RWPE1 (cell line): ENCODE measurements at regions not wholly inside any gene's neighbourhood (a gene's known extent, or its start where the extent isn't known, plus 50 kb on each side); places are given as distances from the start of the nearest gene placed in this dataset.
A peak's percentile ranks its signal among the peaks of the same experiment; 100 is the strongest.

ENCODE experiments used
- CTCF ChIA-PET: fragments of 350-600 bp; sonication (Branson Sonifier 250); formaldehyde crosslinking; extraction: SDS; loops from one replicate; lab custom pipeline; 2021; lab: Yijun Ruan, JAX
- POLR2A ChIA-PET: fragments of 400-600 bp; formaldehyde crosslinking; extraction: SDS; loops from one replicate; lab custom pipeline; 2020; ENCODE audit warnings: antibody characterized with exemption; ENCODE audit not compliant: low non-redundant PET; lab: Yijun Ruan, JAX
- DNase-seq: peaks from one replicate; pipeline ENCODE4 v3.0.0; 2012; ENCODE audit warnings: low spot score
- H3K27ac ChIP-seq: fragments of 450-650 bp; 2 replicates; pipeline ENCODE4 v1.5.1; 2017
- CTCF ChIP-seq: fragments of 450-650 bp; conservative IDR thresholded peaks from 2 replicates; pipeline ENCODE4 v1.5.1; 2017; ENCODE audit warnings: low read depth, mild to moderate bottlenecking

- no peak for TF ChIP-seq CTCF
- H3K27ac ChIP-seq, result no peak overlapping the region
- CTCF ChIA-PET, result no interaction called here
- DNase-seq, result no peak
- POLR2A ChIA-PET, result no interaction called here
Measured at GRCh38 chr18:49677762-49678413, 116.0 kb downstream of the LIPG start.

GRCh38 chr18:49677081-49677480 lies 115.2 kb downstream of the LIPG start:
- no peak for TF ChIP-seq CTCF
- no peak overlapping the region for H3K27ac ChIP-seq
- POLR2A ChIA-PET, result no interaction called here
- DNase-seq, result no peak
- CTCF ChIA-PET, result no interaction called here

- DNase-seq, result no peak
- CTCF ChIA-PET, result no interaction called here
- no peak for TF ChIP-seq CTCF
- POLR2A ChIA-PET, result no interaction called here
- no peak overlapping the region for H3K27ac ChIP-seq
Measured at GRCh38 chr18:49673281-49673680, 111.4 kb downstream of the LIPG start.

GRCh38 chr18:49672853-49673252 lies 111.0 kb downstream of the LIPG start:
- CTCF ChIA-PET, result no interaction called here
- POLR2A ChIA-PET, result no interaction called here

GRCh38 chr18:49669403-49669802 lies 107.5 kb downstream of the LIPG start:
- no peak overlapping the region for H3K27ac ChIP-seq
- peak; percentile 12 for DNase-seq
- CTCF ChIA-PET, result interaction anchor here (0.7 kb wide), 1 partner anchor 159 kb away, joined by 3 read pairs; no protein-coding TSS in a partner anchor
- POLR2A ChIA-PET, result no interaction called here
- TF ChIP-seq CTCF, result no peak

More at GRCh38 chr18:49672853-49673252, 111.0 kb downstream of the LIPG start:
- DNase-seq, result no peak
- TF ChIP-seq CTCF, result no peak
- H3K27ac ChIP-seq, result no peak overlapping the region

GRCh38 chr18:49668574-49669275 lies 106.9 kb downstream of the LIPG start:
- ChIA-PET CTCF (interaction anchor here (0.7 kb wide), 1 partner anchor 159 kb away, joined by 3 read pairs; no protein-coding TSS in a partner anchor), POLR2A (no interaction called here)
- no peak overlapping the region for H3K27ac ChIP-seq
- no peak for TF ChIP-seq CTCF
- DNase-seq, result no peak
